K562 (cell line): ENCODE measurements at regions not wholly inside any gene's neighbourhood (a gene's known extent, or its start where the extent isn't known, plus 50 kb on each side); places are given as distances from the start of the nearest gene placed in this dataset.

Experiments
- E4F1 ChIP-seq: fragments of 250-450 bp; sonication (Bioruptor Pico); IDR thresholded peaks from 2 replicates; pipeline ENCODE4 v1.5.0; 2021; ENCODE audit warnings: mild to moderate bottlenecking, borderline replicate concordance
- FOXK2 ChIP-seq, 2 experiments: fragments of 450-650 bp; IDR thresholded peaks in 1 of 2; conservative IDR thresholded peaks in 1 of 2; 2 replicates each; pipeline ENCODE4 v1.6.1; 2016; ENCODE audit warnings: low read depth in 2 of 2, mild to moderate bottlenecking in 1 of 2
- HNRNPLL ChIP-seq: fragments of 200-400 bp; formaldehyde crosslinking; IDR thresholded peaks from 2 replicates; pipeline ENCODE4 v1.6.1; 2017; ENCODE audit warnings: low read length, low read depth, mild to moderate bottlenecking; ENCODE audit not compliant: poor library complexity, severe bottlenecking
- MEF2A ChIP-seq: IDR thresholded peaks from 2 replicates; pipeline ENCODE4 v1.6.1; 2011; ENCODE audit warnings: low read depth, mild to moderate bottlenecking, low read length, moderate library complexity; ENCODE audit not compliant: control insufficient read depth
- PBX2 ChIP-seq, 2 experiments: IDR thresholded peaks in 1 of 2; conservative IDR thresholded peaks in 1 of 2; 2 replicates each; pipeline ENCODE4 v1.6.1; 2016; ENCODE audit warnings: low read depth in 2 of 2, mild to moderate bottlenecking in 1 of 2, missing compliant biosample characterization in 1 of 2, missing genetic modification characterization in 1 of 2, moderate library complexity in 1 of 2
- ZBTB33 ChIP-seq: sonication (generic); formaldehyde crosslinking; IDR thresholded peaks from 2 replicates; pipeline ENCODE4 v1.8.1; 2023; ENCODE audit warnings: mild to moderate bottlenecking, missing genetic modification reagents
- ZNF592 ChIP-seq: fragments of 450-650 bp; IDR thresholded peaks from 2 replicates; pipeline ENCODE4 v1.6.1; 2017; ENCODE audit warnings: antibody characterized with exemption, mild to moderate bottlenecking

GRCh38 chr12:124492879-124493808 is 74.3 kb downstream of the NCOR2 start (continued):
- TF ChIP-seq HNRNPLL, result no peak
- TF ChIP-seq MEF2A, result no peak
- TF ChIP-seq E4F1 (CRISPR knock-in tag), result no peak
- peak; percentile 65 for TF ChIP-seq ZBTB33
- no peak for TF ChIP-seq ZNF592
- no peak for TF ChIP-seq FOXK2 (conservative IDR thresholded peaks at IDR 0.05 in 1 of 2, IDR thresholded peaks at IDR 0.05 in 1 of 2; ENCODE audit: low read depth in 2 of 2)
- no peak for TF ChIP-seq PBX2 (CRISPR knock-in tag; IDR thresholded peaks at IDR 0.05; ENCODE audit: low read depth)
- TF ChIP-seq PBX2 (tag; conservative IDR thresholded peaks at IDR 0.05; ENCODE audit: low read depth), result no peak
